K562 (cell line): ENCODE measurements at regions not wholly inside any gene's neighbourhood (a gene's known extent, or its start where the extent isn't known, plus 50 kb on each side); places are given as distances from the start of the nearest gene placed in this dataset.

Experiments
- ATAC-seq: fragments of 200-7000 bp; cut with Tn5 transposase; 3 replicates; pipeline ENCODE4 v1.9.1; 2020; ENCODE audit warnings: moderate library complexity
- BruUV-seq: library from RNA; stranded (reverse); fragments of 400-500 nt; replicated peaks from 2 replicates; lab custom pipeline; 2021; lab: Mats Ljungman, UMichigan
- CTCF ChIA-PET: fragments of 300-600 bp; formaldehyde crosslinking; extraction: SDS; loops from one replicate; lab custom pipeline; 2021; ENCODE audit warnings: low intra/inter-chr PET ratio; lab: Yijun Ruan, JAX
- POLR2A ChIA-PET: fragments of 300-600, 350-650 bp; sonication (Branson Sonifier 250); formaldehyde crosslinking; extraction: SDS; loops from one replicate; lab custom pipeline; 2021; ENCODE audit warnings: antibody characterized with exemption, inconsistent platforms; lab: Yijun Ruan, JAX
- DNase-seq, 4 experiments: peaks; one replicate each; pipeline versions ENCODE4 v3.0.0 to v3.0.0-alpha.2; 2011 to 2018; ENCODE audit warnings: low spot score in 3 of 4, mixed read lengths in 3 of 4; ENCODE audit errors: extremely low read depth in 1 of 4
- FAIRE-seq: peaks from 2 replicates; lab custom pipeline; 2011; peaks lifted over from hg19 to GRCh38; lab: Jason Lieb, UNC
- H2AFZ ChIP-seq: 2 replicates; pipeline ENCODE4 v1.6.0; 2011; ENCODE audit warnings: low read depth, low read length, control low read depth, inconsistent platforms
- H3K27ac ChIP-seq: fragments of 200-600 bp; 3 replicates; pipeline ENCODE4 v1.8.0; 2011; ENCODE audit warnings: low read depth, mild to moderate bottlenecking, control low read depth, inconsistent platforms, low read length, moderate library complexity, mixed read lengths; ENCODE audit errors: extremely low read depth
- H3K27me3 ChIP-seq, 2 experiments: fragments of 300-600 bp in 1 of 2; 2 replicates in 1 of 2; 3 replicates in 1 of 2; pipeline versions ENCODE4 v1.6.0 to v1.8.0; 2011; ENCODE audit warnings: inconsistent platforms in 2 of 2, low read length in 2 of 2, mild to moderate bottlenecking in 1 of 2, mixed read lengths in 1 of 2, moderate library complexity in 1 of 2; ENCODE audit not compliant: control insufficient read depth in 2 of 2, insufficient read depth in 2 of 2
- H3K36me3 ChIP-seq: fragments of 300-600 bp; 3 replicates; pipeline ENCODE4 v1.8.0; 2011; ENCODE audit warnings: mild to moderate bottlenecking, low read length, inconsistent platforms; ENCODE audit not compliant: control insufficient read depth, insufficient read depth
- H3K4me1 ChIP-seq, 2 experiments: fragments of 200-600 bp in 1 of 2; replicated peaks in 1 of 2; 2 replicates in 1 of 2; 3 replicates in 1 of 2; pipeline versions ENCODE4 v1.5.1 to v1.8.0; 2011; ENCODE audit warnings: inconsistent platforms in 2 of 2, low read length in 2 of 2, mild to moderate bottlenecking in 1 of 2, mixed read lengths in 1 of 2, moderate library complexity in 1 of 2; ENCODE audit not compliant: control insufficient read depth in 2 of 2, insufficient read depth in 2 of 2
- H3K4me2 ChIP-seq: 2 replicates; pipeline ENCODE4 v1.6.1; 2011; ENCODE audit warnings: low read length, control low read depth, inconsistent platforms, mixed read lengths; ENCODE audit not compliant: insufficient read depth
- H3K4me3 ChIP-seq: fragments of 200-600 bp; sonication (generic), shearing (Covaris generic); 2 replicates; pipeline ENCODE4 v1.5.1; 2016; ENCODE audit warnings: control low read depth, inconsistent platforms
- H3K79me2 ChIP-seq: fragments of 200-600 bp; 3 replicates; pipeline ENCODE4 v1.8.0; 2011; ENCODE audit warnings: low read length, inconsistent platforms; ENCODE audit not compliant: control insufficient read depth, insufficient read depth
- H3K9ac ChIP-seq, 2 experiments: 2 replicates each; pipeline versions ENCODE4 v1.6.0 to v1.6.1; 2011; ENCODE audit warnings: low read depth in 2 of 2, low read length in 2 of 2, control low read depth in 1 of 2, inconsistent platforms in 1 of 2, mild to moderate bottlenecking in 1 of 2, mixed read lengths in 1 of 2; ENCODE audit not compliant: insufficient read depth in 1 of 2
- H3K9me1 ChIP-seq: one replicate; pipeline ENCODE4 v1.6.0; 2011; ENCODE audit warnings: inconsistent platforms, mild to moderate bottlenecking, low read length, moderate library complexity; ENCODE audit not compliant: control insufficient read depth, insufficient read depth
- H3K9me3 ChIP-seq: replicated peaks from 2 replicates; pipeline ENCODE4 v1.5.1; 2011; ENCODE audit warnings: low read depth, low read length, inconsistent platforms; ENCODE audit not compliant: control insufficient read depth, insufficient read depth
- H4K20me1 ChIP-seq: replicated peaks from 2 replicates; pipeline ENCODE4 v1.6.1; 2011; ENCODE audit warnings: low read length, inconsistent platforms, mixed read lengths; ENCODE audit not compliant: control insufficient read depth, insufficient read depth
- BCL6 ChIP-seq: fragments of 250-450 bp; sonication (Bioruptor Pico); IDR thresholded peaks from 2 replicates; pipeline ENCODE4 v1.4.0; 2020
- JUN ChIP-seq, 2 experiments: sonication (generic) in 1 of 2; formaldehyde crosslinking in 1 of 2; IDR thresholded peaks; 2 replicates each; pipeline versions ENCODE4 v1.6.1 to v1.8.0; 2012 to 2022; ENCODE audit warnings: borderline replicate concordance in 2 of 2, mild to moderate bottlenecking in 2 of 2, improper control_type of control experiment in 1 of 2, low read depth in 1 of 2, low read length in 1 of 2, missing genetic modification reagents in 1 of 2
- MEF2A ChIP-seq: IDR thresholded peaks from 2 replicates; pipeline ENCODE4 v1.6.1; 2011; ENCODE audit warnings: low read depth, mild to moderate bottlenecking, low read length, moderate library complexity; ENCODE audit not compliant: control insufficient read depth
- RBM14 ChIP-seq: fragments of 200-400 bp; formaldehyde crosslinking; IDR thresholded peaks from 2 replicates; pipeline ENCODE4 v1.6.1; 2018; ENCODE audit warnings: low read depth, mild to moderate bottlenecking, low read length, moderate library complexity, borderline replicate concordance; ENCODE audit not compliant: insufficient read depth
- RCOR1 ChIP-seq, 2 experiments: IDR thresholded peaks; 2 replicates each; pipeline ENCODE4 v1.6.1; 2012; ENCODE audit warnings: low read depth in 2 of 2, low read length in 2 of 2, borderline replicate concordance in 1 of 2, improper control_type of control experiment in 1 of 2
- TRIM25 ChIP-seq: fragments of 450-650 bp; IDR thresholded peaks from 2 replicates; pipeline ENCODE4 v1.7.0; 2016; ENCODE audit warnings: borderline replicate concordance
- WGBS: fragments of 100-300 bp; shearing (Covaris generic); methylation state at CpG from one replicate; pipeline ENCODE4 v1.1.6; 2016; ENCODE audit warnings: low coverage, mixed read lengths; ENCODE audit not compliant: insufficient coverage; ENCODE audit errors: missing lambda C conversion rate; 5-methylcytosine and 5-hydroxymethylcytosine counted together
- in situ Hi-C: fragments of 300-500 bp; cut with MboI; formaldehyde crosslinking; loops from 4 replicates; pipeline ENCODE4 v1.15.0; 2018; ENCODE audit warnings: inconsistent platforms, mixed read lengths
- intact Hi-C: fragments of 100-400 bp; cut with micrococcal nuclease; formaldehyde crosslinking; loops from 2 replicates; pipeline ENCODE4 v1.14.2; 2022

- Histone ChIP-seq H3K4me3 (no peak overlapping the region), H3K36me3 (no peaks in the 10 kb centered on the region), H3K79me2 (no peaks in the 10 kb centered on the region), H3K9me3 (no peaks in the 10 kb centered on the region), H3K4me2 (no peak overlapping the region), H3K9ac (no peak overlapping the region), H3K9me1 (no peaks in the 10 kb centered on the region), H3K4me1 (no peaks in the 10 kb centered on the region), H3K27ac (no peak overlapping the region), H2AFZ (no peak overlapping the region), H4K20me1 (no peaks in the 10 kb centered on the region; the same call in 1 of the 2 replicates), H3K27me3 (peaks cover 14 to 43% of the 10 kb centered on the region in 2 experiments; a peak in 3 of 5 replicates)
- ATAC-seq (no peak), FAIRE-seq (no peak), DNase-seq (no peak)
- in situ Hi-C loops: no loop called here
- under 1% methylated on average over 12 of the region's 12 CpGs for WGBS
- intact Hi-C loops: no loop called here
- BruUV-seq: no TSS peak
- POLR2A ChIA-PET: no interaction called here
- TF ChIP-seq JUN (IDR thresholded peaks at IDR 0.05; ENCODE audit: borderline replicate concordance, low read depth, low read length) (no peak), JUN (CRISPR knock-in tag; IDR thresholded peaks at IDR 0.05; ENCODE audit: borderline replicate concordance) (no peak), TRIM25 (no peak), RBM14 (no peak), MEF2A (no peak), RCOR1 (IDR thresholded peaks at IDR 0.05; ENCODE audit: borderline replicate concordance in 1 of 2, low read depth in 2 of 2, low read length in 2 of 2) (no peak), BCL6 (CRISPR knock-in tag) (no peak)
- CTCF ChIA-PET: no interaction called here
Observed at GRCh38 chr6:169397684-169398083, 144.0 kb upstream of the THBS2 start.
